ENCODE measurements at regions not wholly inside any gene's neighbourhood (a gene's known extent, or its start where the extent isn't known, plus 50 kb on each side); places are given as distances from the start of the nearest gene placed in this dataset.

GRCh38 chr16:85162478-85163277, 50.4 kb upstream of the CIBAR2 start:
- peak; percentile 77 for DNase-seq

GRCh38 chr16:85163278-85164112, 51.2 kb upstream of the CIBAR2 start:
- no peak for DNase-seq

GRCh38 chr16:85164431-85164830, 52.2 kb upstream of the CIBAR2 start:
- no peak for DNase-seq

- no peak for DNase-seq
These were observed 52.7 kb upstream of the CIBAR2 start for GRCh38 chr16:85164838-85165516.

- no peak for DNase-seq
These were observed 53.5 kb upstream of the CIBAR2 start for GRCh38 chr16:85165781-85166180.

GRCh38 chr16:85166281-85166680, 54.0 kb upstream of the CIBAR2 start:
- no peak for DNase-seq

GRCh38 chr16:85166699-85167588, 54.7 kb upstream of the CIBAR2 start:
- no peak for DNase-seq

GRCh38 chr16:85167589-85168537, 55.6 kb upstream of the CIBAR2 start:
- no peak for DNase-seq

GRCh38 chr16:85168732-85169256, 56.5 kb upstream of the CIBAR2 start:
- no peak for DNase-seq

GRCh38 chr16:85169333-85170065, 57.2 kb upstream of the CIBAR2 start:
- DNase-seq: no peak

GRCh38 chr16:85170066-85170491, 57.8 kb upstream of the CIBAR2 start:
- no peak for DNase-seq

- no peak for DNase-seq
These were observed 58.3 kb upstream of the CIBAR2 start for GRCh38 chr16:85170590-85171003.

- DNase-seq: no peak
These were observed 58.9 kb upstream of the CIBAR2 start for GRCh38 chr16:85171004-85171758.

GRCh38 chr16:85171759-85172454, 59.6 kb upstream of the CIBAR2 start:
- DNase-seq: no peak

- no peak for DNase-seq
These were observed 60.3 kb upstream of the CIBAR2 start for GRCh38 chr16:85172455-85173145.

GRCh38 chr16:85173146-85173980, 61.1 kb upstream of the CIBAR2 start:
- no peak for DNase-seq

All from hindlimb muscle (tissue), 1 donor.